ENCODE measurements at regions not wholly inside any gene's neighbourhood (a gene's known extent, or its start where the extent isn't known, plus 50 kb on each side); places are given as distances from the start of the nearest gene placed in this dataset.

DNA sequence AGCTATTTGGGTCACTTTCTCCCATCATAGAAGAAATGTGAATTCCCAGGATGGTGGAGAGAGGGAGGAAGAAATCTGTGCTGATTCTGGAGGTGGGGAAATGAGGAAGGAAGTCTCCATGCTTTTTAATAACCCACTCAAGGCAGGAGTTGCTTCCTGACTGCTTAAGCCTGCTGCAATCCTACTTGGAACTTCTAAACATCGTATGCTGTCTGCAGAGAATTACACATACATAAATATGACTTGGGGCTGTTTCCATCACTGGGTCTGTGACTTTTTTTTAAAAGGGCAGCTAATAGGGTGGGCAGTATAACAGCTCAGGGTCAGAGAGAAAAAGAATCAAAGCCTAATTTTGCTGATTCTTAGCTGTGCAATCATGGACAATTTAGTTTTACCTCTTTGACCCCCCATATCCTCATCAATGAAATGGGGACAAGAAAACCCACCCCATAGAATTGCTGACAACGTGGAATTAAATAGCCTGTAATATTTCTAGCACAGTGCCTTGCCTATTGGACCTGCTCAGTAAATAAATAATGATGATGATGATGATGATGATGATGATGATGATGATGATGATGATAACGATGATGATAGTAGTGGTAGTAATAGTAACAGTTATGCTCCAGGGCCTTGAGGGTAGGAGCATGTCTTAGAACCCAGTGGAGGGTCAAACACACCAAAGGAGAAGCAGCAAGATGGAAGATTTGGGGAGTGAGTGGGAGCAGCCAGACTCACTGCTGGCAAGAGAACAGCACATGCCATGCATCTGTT is 166.7 kb upstream of the LRFN2 start:
- no peak for DNase-seq (ENCODE audit: low read depth)

DNA sequence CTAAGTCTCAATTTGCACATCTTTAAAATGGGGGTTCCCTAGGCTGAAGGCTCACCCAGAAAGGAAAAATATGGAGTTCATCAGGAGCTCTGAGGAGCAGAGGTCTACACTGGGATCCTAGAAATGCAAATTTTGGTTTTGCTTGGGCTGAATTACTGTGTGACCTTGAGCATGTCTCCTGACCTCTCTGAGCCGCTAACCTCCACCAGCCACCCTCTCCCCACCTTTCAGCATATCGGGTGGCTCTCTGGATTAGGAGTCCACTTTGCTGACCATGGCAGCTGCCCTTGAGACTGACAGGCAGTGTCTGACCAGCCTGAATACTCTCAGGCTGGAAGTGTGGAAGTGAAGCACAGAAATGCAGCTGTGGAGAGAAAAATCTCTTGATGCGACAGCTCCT is 165.9 kb upstream of the LRFN2 start:
- no peak for DNase-seq (ENCODE audit: low read depth)

DNA sequence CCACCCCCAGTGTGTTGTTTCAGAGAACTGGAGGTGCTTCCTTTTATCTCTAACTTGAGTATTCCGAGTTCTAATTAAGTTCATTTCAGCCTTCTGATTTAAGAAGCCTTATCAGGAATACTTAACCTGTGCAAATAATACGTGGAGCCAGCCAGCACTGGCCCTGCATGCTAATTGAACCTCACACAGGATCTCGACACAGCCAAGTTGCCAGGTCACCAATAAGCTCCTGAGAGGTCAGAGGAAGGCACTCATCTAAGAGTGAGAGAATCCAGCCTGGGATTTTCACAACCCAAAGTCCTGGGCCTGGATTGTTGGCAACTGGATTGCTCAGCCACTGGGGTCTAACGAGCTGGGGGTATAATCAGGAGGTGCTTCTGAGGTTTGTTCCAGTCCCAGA is 157.7 kb upstream of the LRFN2 start:
- no peak for DNase-seq (ENCODE audit: low read depth)

DNA sequence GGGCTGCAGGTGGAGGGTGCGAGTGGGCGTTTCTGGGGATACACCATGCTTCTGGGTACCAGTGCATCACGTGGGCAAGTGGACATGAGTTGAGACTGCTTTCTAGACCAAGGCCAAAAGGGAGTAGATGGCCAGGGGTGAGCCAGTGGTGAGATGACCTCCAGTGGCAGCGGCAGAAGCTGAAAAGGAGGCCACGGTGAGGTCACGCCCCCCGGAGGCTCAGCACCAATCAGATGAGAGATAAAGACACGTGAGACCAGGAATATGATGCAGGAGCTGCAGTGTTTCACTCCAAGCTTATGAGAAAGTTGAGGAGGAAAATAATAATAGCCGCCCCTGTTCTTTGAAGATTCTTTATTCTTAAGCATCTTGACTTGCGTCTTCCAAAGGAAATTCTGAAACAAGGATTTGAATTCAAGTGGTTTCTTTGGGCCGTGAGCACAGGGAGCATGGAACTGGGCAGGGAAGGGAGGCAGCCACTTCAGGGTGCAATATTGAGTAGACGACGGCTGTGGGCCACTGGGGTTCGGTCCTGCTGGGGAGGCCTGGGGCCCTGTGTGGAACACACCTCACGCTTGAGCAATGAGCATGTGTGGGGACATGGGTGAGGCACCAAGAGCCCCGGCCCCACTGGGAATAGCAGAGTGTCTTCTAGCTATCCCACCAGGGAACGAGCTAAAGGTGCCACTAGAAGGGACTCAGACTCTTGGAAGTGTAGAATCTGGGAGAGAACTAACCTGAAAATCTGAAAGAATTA is 156.7 kb upstream of the LRFN2 start:
- DNase-seq (ENCODE audit: low read depth), result no peak

DNA sequence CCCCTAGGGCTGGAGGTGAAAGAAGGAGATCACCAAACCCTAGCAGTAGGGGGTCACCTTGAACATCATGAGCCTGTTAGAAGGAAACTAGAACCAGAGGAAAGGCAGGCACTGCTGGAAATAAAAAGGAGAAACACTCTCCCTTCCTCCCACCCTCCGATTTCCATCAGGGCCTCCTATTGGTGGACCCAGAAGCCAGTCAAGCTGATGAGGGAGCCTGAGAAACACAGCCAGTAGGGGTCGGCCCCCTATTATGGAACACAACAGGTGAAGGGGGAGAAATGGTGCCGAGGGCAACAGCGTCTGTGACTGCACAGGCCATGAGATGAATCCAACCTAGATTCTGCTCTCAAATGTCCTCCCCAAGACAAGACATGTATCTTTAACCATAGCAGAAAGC is 156.1 kb upstream of the LRFN2 start:
- no peak for DNase-seq (ENCODE audit: low read depth)

DNA sequence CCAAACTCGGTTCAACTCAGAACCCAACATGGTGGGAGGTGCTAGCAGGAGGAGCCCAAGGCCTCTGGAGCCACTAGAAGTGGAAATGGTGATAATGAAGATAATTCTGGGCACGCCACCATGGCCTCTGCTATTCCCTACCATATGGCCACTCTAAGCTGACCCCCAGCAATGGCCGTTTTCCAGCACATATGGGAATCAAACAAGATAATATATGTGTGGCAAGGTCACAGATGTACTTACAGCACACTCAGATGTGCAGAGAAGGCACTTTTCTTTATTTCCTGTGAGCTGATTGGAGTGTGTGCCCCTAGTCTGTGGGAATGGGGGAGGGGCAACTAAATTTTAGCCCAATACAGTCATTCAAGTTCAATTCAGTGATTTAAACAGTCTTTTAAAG is 153.4 kb upstream of the LRFN2 start:
- no peak for DNase-seq (ENCODE audit: low read depth)

DNA sequence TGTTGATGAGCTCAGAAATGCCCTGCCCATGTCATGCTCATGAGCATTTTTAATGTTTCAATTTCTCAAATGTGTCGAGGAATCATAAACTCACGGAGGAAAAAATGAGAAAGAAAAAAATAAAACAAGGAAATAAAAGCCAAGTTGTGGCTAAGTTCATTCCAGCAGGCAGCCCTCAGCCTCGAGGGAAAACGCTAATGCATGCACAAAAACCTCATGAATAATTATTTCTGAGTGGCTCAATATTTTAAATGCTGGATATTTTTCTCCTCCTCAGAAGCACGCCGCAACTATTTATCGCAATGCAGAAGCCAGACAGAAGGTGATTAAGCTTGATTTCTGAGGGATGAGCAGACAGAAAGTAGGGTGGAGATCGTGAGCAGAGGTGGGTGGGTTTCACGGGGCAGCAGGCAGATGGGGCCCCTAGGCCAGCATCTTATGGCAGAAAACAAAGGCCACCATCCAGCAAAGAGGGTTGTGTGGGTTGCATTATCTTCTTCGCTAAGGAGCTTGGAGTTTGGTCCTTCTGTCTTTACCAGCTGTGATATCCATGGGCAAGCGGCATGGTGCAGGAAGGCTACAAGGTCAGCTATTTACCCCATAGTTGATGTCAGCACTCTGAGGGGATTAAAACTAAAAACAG is 151.5 kb upstream of the LRFN2 start:
- no peak for DNase-seq (ENCODE audit: low read depth)

DNA sequence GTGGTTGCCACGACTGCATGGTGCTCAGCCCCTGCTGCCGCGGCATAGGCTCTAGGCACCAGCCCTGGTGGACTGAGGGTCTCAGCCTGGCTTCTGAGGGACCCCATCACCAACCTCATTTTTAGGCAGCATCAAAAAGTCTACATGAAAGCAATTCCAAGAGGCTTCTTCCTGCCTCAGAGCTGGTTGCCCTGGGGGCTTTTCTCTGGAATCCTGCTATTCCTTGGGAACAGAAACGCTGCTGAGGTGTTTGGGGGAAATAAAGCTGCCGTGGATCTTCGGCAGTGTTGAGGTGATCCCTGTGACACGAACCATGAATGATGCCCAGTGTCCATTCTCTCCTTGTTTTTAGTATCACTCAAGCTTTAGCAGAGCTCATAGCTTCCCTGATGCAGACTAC is 148.4 kb upstream of the LRFN2 start:
- no peak for DNase-seq (ENCODE audit: low read depth)

DNA sequence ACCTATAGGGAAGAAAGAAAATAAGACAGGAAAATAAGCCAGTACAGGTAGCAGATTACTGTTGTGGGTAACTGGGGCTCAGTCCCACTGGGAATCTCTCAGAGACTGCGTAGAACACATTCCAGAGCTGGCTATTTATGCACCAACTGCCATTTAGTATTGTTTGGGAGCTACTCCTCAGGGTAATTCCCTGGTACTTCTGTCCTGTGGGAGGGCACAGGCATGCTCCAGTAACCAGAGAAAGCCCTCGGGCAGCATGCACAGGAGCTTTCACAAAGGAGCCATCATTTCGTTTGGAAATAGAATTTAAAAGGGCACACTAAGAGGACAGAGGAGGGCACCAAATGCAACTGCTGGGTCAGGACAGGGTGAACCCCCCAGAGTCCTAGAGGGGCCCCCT is 148.0 kb upstream of the LRFN2 start:
- no peak for DNase-seq (ENCODE audit: low read depth)

DNA sequence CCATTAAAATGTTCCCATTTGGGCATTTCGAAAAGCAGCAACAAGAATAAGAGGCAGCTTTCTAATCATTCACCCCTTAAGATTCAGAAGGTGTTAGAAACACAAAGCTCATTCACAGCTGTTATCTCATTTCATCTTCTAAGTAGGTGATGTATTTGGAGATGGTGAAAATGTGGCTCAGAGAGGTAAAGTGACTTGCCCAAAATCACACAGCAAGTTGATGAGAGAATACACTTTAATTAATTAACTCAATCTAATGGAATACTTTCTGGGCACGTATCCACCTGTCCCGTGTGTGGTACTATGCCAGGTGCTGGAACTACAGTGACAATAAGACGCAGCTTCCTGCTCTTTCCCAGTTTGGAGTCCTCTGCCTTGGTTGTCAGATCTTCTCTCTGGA is 147.4 kb upstream of the LRFN2 start:
- no peak for DNase-seq (ENCODE audit: low read depth)

DNA sequence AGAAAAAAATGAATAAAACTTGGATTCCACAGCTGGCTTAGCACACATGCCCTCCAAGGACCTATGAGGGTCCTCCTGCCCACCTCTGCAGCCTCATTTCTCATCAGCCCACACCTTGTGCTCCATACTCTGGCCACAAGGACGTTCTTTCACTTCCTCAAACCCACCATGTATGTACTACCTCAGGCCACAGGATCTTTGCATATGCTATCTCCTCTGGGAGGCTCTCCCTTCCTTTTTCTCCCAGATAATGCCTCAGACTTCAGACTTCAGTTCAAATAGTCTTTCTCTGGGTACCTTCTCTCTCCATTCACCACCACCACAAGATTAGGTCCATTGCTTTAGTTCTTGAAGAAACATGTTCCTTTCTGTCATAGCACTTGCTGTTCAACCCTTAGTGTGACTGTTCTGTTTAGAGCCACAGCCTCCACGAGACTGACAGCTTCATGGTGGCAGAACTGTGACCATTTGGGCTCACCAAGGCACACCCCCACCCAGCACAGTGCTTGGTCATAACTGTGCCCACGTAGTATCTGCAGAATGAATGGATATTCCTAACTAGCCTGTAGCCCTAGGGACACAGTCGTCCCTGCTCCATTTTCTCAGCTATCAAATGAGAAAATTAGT is 146.7 kb upstream of the LRFN2 start:
- no peak for DNase-seq (ENCODE audit: low read depth)

DNA sequence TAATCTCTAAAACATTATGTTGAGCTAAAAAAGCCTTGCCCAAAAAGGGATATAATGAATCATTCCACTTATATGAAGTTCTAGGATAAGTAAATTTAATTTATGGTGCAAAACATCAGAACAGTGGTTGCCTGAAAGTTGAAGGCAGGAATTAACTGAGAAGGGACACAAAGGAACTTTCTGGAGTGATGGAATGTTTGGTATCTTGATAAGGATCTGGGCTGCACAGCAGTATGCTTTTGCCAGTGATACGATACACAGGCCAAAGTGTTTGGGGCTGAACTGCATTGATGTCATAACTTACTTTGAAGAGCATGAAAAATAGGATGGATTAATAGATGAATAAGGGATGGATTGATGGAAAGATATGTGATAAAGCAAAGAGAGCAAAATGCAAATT is 146.1 kb upstream of the LRFN2 start:
- no peak for DNase-seq (ENCODE audit: low read depth)

DNA sequence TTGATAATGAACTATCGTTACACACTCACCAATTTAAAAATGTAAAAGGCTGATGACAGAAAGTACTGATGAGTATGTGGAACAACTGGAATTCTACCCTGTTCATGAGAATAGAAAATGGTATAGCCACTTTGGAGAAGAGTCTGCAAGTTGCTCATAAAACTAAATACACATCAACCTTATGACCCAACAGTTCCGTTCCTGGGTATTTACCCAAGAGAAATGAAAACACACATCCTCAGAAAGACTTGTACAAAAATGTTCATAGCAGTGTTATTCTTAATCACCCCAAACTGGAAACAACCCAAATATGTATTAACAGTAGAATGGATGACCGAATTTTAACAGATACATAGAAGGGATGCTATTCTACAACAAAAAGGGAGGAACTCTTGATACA is 145.7 kb upstream of the LRFN2 start:
- no peak for DNase-seq (ENCODE audit: low read depth)

DNA sequence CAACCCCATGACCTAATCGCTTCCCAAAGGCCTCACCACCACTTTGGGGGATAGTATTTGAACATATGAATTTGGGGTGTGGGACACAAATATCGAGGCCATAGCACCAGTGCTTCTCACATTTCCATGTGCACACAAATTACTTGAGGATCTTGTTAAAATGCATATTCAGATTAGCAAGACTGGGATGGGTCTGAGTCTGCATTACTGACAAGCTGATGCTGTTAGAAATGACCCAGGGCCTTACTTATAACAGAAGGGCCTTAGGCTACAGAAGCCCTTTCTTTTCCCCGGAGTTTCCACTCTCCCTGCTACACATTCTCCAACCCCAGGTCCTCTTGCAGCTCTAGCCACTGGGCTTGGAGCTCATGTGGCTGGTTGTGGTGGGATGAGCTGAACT is 141.5 kb upstream of the LRFN2 start:
- DNase-seq (ENCODE audit: low read depth), result no peak

DNA sequence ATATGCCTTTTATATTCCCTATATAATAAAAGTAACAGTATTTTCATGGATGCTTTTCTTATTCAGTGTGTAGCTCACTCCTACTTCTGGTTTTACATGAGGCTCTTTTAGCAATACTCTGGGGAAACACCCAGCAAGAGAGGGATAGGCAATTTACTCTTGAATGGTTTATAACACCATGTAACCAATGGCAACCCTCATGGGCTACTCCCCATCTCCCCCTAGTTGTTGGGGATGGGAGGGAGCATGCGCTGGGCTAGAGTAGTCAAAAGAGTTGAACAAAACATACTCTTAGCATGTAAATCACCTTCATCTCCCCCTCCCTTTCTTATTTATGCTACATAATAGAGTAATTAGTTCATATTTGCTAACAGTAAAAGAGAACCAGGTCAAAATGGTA is 140.1 kb upstream of the LRFN2 start:
- no peak for DNase-seq (ENCODE audit: low read depth)

DNA sequence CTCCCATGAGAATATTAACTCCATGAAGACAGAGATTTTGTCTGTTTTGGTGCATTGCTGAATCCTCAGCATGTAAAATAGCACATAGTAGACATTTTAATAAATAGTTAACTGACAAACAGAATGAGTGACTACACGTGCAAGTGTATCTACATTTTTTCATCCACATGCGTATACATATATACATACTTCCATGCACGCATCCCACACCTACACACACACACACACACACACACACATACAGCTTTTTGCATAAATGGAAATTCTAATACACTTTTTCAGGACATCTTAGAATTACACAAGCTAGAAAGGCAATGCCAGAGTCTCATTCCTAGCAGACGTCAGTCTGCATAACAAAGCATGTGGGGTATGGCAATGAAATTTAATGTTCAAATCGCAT is 139.7 kb upstream of the LRFN2 start:
- no peak for DNase-seq (ENCODE audit: low read depth)

DNA sequence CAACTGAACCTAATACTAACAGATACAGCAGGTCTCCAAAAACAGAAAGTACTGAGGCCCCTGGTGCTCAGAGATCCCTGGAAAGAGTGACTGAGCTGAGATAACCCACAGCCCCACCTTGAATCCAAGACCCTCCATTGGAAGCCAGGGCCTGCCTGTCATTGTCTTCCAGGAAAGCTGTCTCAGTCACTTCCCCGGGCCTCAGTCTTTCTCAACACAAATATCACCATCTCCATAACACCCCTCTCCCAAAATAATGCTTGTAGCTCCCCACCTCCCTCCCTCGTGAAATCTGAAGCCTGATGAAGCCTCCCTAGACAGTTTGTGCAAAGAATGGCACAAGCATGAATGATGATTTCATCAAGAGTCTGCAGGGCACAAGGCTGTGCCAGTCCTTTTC is 138.2 kb upstream of the LRFN2 start:
- no peak for DNase-seq (ENCODE audit: low read depth)

DNA sequence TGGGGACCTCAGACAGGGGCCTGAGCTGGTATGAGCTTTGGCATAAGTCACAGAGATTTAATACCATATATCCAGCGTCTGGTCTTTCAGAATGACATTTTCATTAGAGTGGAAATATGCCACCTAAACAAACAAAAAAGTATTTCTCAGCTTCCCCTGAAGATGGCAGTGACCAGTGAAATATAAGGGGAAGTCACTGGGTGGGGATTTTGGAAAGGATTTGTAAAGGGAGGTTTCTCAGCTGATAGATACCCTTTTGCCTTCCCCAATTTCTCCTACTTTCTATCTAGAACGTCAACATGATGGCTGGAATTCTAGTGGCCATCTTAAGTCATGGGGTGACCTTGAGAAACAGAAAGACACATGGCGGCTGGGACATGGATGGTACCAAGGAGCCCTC is 137.7 kb upstream of the LRFN2 start:
- no peak for DNase-seq (ENCODE audit: low read depth)

DNA sequence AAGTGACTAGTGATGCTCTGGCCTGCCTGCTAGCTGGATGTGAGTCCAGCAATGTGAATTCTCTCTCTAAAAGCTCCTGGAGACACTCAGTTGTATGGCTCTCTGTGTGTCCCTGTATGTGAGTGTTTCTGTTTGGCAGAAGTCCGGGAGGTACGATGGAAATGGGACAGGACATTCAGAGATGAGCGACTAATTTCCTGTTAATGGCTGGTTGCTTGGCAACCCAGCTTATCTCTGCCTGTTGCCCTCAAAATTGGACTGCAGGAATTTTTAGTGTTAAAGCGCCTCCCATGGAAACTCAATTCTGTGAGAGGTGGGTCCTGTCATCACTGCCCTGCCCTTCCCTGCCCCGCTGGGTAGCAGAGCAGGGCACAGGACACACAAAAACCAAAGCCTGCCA is 136.8 kb upstream of the LRFN2 start:
- no peak for DNase-seq (ENCODE audit: low read depth)

DNA sequence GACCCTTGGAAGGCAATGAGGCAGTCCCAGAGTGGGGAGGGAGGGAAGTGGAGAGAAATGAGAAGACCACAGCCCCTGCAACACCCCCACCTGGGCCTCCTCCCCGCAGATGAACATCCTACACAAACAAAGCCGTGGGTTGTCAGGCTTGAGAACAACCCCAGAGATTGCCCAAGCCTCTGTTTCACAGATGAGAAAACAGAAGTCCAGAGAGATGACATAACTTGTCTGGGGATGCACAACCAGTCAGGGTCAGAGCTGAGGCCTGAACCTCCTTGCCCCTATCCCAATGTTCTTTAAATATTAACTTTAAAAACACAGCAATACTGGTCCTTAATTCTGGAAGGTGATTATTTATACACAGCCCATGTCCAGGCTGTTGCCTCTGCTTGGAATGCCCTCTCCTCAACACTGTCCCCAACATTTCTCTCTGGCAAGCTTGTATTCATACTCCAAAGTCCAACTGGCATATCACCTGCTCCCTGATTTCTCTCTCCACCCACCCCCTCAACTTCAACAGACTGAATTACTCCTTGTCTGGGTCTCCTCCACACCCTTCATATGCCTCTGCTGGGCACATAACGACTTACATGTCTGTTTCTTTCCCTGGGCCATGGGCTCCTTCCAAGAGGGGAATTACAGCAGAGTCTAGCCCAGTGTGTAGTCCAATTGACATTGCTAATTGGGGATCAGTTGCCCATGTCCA is 135.5 kb upstream of the LRFN2 start:
- no peak for DNase-seq (ENCODE audit: low read depth)

DNA sequence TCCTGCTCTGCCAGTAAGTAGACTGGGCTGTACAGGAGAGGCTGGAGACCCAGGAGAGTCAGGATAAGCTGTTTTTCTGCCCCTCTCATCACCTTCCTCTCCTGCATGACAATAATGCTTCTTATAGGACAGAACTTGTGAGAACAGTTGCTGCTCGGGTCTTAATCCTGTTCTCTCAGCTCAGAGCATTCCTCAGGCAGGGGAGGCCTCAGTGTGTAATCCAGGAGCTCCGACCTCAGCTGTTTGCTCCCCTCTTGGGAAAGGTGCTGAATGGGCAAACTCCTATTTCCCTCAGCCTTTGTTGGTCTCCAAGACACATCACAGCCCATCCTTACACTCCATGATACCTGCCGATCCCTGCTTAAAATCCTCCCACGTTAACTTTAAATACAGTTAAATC is 134.9 kb upstream of the LRFN2 start:
- no peak for DNase-seq (ENCODE audit: low read depth)

DNA sequence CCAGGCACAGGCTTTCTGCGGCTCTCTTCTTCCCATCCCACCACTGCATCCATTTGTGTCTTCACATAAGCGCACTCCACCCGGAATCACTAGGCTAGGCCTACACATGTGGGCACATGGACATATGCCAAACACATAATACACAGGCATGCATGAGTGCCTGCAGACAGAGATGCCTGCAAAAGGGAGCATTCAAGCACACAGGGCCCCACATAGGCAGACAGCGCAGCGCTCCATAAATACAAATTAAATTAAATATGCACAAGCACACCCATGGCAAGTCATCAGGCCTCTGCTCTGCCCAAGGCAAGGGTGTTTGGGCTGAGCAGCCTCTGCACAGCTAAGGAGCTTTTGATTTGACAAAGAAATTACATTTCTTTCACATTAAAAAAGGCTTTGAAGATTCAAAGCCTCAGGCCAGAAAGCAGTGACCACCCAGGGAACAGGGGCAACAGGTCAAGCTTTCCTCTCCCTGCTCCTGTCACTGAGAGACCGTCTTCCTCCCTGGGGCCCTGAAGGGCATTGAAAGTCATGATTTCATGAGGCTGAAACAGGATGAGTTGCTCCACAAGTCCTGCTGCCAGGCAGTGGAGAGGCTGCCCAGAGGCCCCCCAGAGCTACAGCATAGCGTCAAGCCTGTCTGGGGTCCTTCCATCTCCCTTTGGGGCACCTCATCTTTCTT is 134.2 kb upstream of the LRFN2 start:
- no peak for DNase-seq (ENCODE audit: low read depth)

Data from GM04503 (cell line).